ENCODE measurements at regions not wholly inside any gene's neighbourhood (a gene's known extent, or its start where the extent isn't known, plus 50 kb on each side); places are given as distances from the start of the nearest gene placed in this dataset.

- no peaks in the 10 kb centered on the region for H3K27me3 ChIP-seq (ENCODE audit: insufficient read depth, poor library complexity, severe bottlenecking)
- no peak overlapping the region for H3K4me3 ChIP-seq (replicated peaks; ENCODE audit: insufficient read depth, low read length)
- no peak overlapping the region for H3K27ac ChIP-seq (replicated peaks)
- no peak for DNase-seq (ENCODE audit: low read depth in 1 of 2, low spot score in 1 of 2)
- TF ChIP-seq GABPA (IDR thresholded peaks at IDR 0.05; ENCODE audit: low read depth) = no peak
- TF ChIP-seq SPI1 (IDR thresholded peaks at IDR 0.05; ENCODE audit: borderline replicate concordance, low read depth) = no peak
- TF ChIP-seq POLR2AphosphoS5 (IDR thresholded peaks at IDR 0.05; ENCODE audit: low read depth) = no peak
- TF ChIP-seq CTCF (IDR thresholded peaks at IDR 0.05; ENCODE audit: insufficient read depth, low read length) = no peak
- TF ChIP-seq REST (IDR thresholded peaks at IDR 0.05; ENCODE audit: insufficient replicate concordance, low read depth) = no peak
Observed at GRCh38 chr4:170398218-170398617, 308.5 kb upstream of the AADAT start.

- no peak overlapping the region for H3K4me3 ChIP-seq (replicated peaks; ENCODE audit: insufficient read depth, low read length)
- H3K27ac ChIP-seq (replicated peaks) = no peak overlapping the region
- TF ChIP-seq POLR2AphosphoS5 (IDR thresholded peaks at IDR 0.05; ENCODE audit: low read depth) = no peak
- no peak for TF ChIP-seq SPI1 (IDR thresholded peaks at IDR 0.05; ENCODE audit: borderline replicate concordance, low read depth)
- no peak for TF ChIP-seq CTCF (IDR thresholded peaks at IDR 0.05; ENCODE audit: insufficient read depth, low read length)
- TF ChIP-seq REST (IDR thresholded peaks at IDR 0.05; ENCODE audit: insufficient replicate concordance, low read depth) = no peak
- TF ChIP-seq GABPA (IDR thresholded peaks at IDR 0.05; ENCODE audit: low read depth) = no peak
- H3K27me3 ChIP-seq (ENCODE audit: insufficient read depth, poor library complexity, severe bottlenecking) = no peaks in the 10 kb centered on the region
- DNase-seq (ENCODE audit: low read depth in 1 of 2, low spot score in 1 of 2) = no peak
Observed at GRCh38 chr4:170395773-170396172, 306.0 kb upstream of the AADAT start.

DNA sequence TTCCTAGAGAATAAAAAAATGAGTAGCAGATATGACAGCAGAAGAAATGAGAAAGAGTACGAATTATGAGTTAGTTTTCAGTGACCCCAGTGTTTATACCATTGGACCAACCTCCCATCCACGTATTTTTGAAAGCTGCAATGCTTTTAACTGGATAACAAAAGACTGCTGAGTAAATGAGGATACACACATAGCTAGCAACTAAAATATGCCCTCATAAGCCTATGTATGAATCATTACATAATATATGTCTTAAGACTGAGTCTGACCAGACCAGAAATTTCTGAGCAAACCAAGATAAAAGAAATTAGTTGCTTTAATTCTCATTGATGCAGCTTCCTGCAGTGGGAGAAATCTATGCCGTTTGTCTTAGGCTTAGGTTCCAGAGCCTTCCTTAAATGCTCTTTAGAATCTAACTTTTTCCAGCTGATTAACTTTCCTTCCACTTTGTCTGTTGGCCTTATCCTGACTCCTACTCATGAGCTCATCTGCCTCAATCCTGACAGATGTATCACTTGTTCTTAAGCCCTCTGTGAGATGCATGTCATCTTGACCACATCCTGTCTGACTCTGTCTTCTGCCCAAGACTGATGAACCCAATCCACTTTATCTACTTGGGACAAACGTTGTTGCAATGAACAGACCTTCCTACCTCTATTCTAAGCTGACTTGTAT, 301.4 kb upstream of the AADAT start:
- no peak overlapping the region for H3K27ac ChIP-seq (replicated peaks)
- H3K27me3 ChIP-seq (ENCODE audit: insufficient read depth, poor library complexity, severe bottlenecking) = no peaks in the 10 kb centered on the region
- no peak for DNase-seq (ENCODE audit: low read depth in 1 of 2, low spot score in 1 of 2)
- no peak for TF ChIP-seq CTCF (IDR thresholded peaks at IDR 0.05; ENCODE audit: insufficient read depth, low read length)
- no peak for TF ChIP-seq REST (IDR thresholded peaks at IDR 0.05; ENCODE audit: insufficient replicate concordance, low read depth)
- TF ChIP-seq POLR2AphosphoS5 (IDR thresholded peaks at IDR 0.05; ENCODE audit: low read depth) = no peak
- TF ChIP-seq SPI1 (IDR thresholded peaks at IDR 0.05; ENCODE audit: borderline replicate concordance, low read depth) = no peak
- no peak for TF ChIP-seq GABPA (IDR thresholded peaks at IDR 0.05; ENCODE audit: low read depth)
- no peak overlapping the region for H3K4me3 ChIP-seq (replicated peaks; ENCODE audit: insufficient read depth, low read length)

All from HL-60 (cell line).